Stimulated activated CD8-positive, alpha-beta memory T cell treated with anti-CD3 and anti-CD28 coated beads, Interleukin-4, amount 100 ng/mL, for 24 hours (primary cell): ENCODE measurements at regions not wholly inside any gene's neighbourhood (a gene's known extent, or its start where the extent isn't known, plus 50 kb on each side); places are given as distances from the start of the nearest gene placed in this dataset.

Experiments
- DNase-seq: peaks from one replicate; pipeline ENCODE4 v3.0.0-alpha.2; 2020; ENCODE audit warnings: low read depth

DNA sequence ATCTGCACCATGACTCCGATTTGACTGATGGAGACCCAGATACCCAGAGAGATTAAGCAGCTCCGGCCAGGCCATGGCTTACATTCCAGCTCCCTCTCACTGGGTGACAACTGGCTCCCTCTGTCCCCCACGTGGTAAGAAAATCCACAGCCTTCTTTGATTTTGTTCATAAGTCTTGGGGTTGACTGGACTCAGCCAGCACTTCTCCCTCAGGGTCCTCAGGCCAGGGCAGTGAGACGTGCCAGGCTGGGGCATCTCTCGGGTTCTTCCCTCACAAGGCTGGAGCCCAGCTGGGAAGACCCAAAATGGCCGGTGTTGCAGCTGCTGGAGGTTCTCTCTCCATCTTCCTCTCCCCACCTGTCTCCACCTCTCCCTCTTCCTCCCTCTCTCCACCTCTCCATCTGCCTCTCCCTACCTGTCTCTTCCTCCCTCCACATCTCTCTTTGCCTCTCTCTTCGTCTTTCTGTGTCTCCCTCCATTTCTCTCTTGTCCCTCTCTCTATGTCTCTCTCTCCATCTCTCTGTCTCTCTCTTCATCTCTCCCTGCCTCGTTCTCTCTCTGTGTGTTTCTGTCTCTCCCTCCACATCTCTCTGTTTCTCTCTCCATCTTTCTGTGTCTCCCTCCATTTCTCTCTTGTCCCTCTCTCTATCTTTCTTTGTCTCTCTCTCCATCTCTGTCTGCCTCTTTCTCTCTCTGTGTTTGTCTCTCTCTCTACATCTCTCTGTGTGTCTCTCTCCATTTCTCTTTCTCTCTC lies 105.3 kb downstream of the FOXL1 start:
- no peak for DNase-seq

DNA sequence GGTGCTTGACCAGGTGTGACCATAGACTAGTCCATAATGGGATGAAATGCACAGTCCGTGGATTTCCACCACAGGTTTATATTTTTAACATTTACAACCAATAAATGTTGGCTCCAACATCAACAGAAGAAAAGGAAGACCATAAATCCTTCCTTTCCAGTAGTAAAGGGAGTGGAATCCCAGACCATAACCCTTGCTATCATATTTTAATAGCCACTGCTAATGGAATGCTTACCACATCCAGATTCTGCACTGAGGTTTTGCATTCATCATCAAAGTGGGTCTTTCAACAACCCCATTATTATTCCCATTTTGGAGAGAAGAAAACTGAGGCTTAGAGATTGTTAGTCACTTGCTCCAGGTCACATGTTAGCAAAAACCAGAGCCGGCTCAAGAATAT lies 106.7 kb downstream of the FOXL1 start:
- DNase-seq, result no peak

DNA sequence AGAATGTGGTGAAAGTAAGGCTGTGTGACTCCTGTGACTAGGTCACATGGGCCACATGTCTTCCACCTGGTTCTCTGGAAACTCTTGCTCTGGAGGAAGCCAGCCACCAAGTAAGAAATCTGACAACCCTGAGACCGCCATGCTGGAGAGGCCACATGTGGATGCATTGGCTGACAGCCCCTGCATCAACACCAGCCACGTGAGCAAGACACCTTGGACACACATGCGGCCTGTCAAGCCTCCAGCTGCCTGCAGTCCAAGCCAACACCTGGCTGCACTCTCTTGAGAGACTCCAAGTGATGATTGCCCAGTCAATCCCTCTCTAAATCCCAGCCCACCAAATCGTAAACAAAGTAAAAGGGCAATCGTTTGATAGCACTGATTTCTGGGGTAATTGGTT lies 112.6 kb downstream of the FOXL1 start:
- no peak for DNase-seq

DNA sequence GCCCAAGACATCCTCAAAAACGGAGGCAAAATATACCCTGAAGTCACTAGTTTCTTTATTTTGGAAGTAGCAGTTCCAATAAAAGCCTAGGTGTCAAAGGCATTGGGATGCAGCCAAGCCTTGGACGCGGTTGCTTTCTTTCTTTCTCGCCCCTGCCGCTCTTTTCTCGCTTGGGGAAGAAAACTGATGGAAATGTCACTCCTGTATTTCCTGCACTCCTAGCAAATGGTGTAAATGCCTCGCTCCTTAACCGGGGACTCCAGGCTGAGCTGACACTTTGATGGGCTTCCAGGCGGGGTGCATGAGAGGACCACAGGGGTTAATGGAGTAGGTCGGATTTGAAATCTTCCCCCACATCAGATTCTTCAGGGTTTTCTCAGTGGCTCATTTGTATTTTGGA lies 114.1 kb downstream of the FOXL1 start:
- no peak for DNase-seq

DNA sequence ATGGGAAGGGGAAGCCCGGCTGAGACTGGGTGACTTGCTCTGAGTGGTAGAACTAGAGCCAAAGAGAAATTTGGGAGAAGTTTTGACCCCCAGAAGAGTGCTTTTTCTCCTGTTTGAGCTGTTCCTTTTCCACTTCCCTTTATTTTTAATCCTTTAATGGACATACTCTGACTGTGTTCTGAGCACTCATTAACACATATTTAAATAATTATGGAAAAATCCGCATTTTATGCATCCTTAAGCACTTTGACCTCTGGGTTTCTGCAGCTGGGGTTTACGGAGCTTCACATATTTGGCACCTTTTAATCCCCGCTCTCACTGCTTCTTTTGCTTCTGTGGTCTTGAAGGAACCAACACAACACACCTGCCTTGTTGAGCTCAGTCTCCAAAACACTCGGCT lies 114.7 kb downstream of the FOXL1 start:
- DNase-seq, result no peak

DNA sequence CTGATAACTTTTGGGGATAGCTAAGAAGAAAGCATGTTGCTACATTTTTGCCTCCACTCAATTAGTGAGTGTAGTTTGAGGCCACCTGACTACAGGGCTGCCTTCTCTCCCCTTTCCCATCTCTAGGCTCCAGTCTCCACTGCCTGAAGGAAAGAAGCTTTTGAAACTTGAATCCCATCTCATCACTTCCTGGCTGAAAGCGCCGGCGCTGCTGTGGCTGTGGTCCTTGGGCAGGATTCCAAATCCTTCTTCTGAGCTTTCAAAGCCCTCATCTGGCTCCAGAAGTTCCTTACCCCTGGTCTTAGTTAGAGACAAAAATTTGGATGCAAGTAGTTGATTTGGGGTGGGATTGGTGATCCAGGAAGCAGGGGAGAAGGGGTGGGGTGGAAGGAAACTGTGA lies 119.4 kb downstream of the FOXL1 start:
- no peak for DNase-seq

DNA sequence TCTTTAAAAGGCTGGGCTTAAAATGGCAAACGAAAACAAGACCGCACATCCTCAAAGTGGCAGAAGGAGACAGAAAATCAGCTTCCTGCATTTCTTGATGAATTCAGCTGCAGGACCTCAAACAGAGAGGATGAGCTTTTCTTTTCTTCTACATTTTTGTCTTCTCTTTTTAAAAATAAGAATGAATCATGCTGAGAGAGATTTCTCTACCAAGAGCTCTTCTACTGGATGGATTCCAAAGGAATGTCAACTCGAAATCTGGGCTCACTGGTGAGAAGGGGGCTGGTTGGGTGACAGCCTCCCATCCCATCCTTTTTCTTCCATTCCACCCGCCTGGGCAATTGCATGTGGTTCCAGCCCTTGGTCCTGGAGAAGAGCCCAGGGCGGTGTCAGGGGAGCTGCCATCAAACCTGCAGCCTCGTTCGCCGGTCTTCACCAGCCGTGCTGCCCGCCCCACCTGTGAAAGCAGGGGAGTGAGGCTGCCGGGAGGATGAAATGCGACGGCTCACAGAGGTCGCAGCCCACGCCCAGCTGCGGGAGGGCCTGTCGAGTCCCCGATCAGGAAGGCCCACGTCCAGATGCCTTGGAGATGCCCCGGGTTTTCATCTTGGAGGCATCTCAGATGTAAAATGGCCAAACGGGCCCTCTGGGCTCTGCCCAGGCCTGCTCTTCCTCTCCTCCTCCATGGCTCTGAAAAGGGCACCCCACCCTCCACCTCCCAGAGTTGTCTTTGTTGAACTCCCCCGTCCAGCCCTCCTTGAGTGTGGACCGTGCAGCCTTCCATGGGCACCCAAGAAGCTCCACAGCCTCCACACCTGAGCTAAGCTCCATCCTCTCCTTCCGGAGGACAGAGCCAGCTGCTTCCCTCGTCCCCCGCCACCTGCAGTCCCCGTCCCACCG lies 121.9 kb downstream of the FOXL1 start:
- no peak for DNase-seq

DNA sequence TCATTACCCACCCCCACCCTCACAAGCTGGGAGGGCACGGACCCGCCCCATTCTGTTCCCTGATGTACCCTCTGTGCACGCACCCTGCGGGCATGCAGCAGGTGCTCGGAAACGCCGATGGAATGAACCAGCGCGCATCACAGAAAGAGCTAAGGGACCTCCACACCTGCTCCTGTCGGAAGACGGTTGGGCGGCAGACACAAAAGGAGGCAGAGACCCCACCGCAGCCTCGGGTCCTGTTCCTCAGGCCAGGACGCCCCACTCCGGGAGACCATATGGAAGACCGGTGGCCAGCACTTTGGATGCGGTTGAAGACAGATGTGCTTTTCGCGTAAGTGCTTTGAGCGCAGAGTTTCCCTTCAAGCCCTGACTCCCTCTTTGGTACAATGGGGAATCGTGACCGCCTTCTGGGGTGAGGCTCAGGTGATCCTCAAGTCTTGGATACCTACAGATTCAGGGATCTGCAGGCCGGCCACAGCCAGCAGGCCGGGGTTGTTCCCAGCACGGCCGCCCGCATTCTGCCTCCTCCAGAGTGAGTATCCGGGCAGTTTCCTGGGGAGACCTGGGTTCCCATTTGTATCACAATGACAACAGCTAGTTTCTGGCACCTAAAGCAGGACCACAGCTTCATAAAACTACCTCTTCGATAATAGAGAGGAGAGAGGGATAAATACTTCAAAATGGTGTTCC lies 123.1 kb downstream of the FOXL1 start:
- no peak for DNase-seq

DNA sequence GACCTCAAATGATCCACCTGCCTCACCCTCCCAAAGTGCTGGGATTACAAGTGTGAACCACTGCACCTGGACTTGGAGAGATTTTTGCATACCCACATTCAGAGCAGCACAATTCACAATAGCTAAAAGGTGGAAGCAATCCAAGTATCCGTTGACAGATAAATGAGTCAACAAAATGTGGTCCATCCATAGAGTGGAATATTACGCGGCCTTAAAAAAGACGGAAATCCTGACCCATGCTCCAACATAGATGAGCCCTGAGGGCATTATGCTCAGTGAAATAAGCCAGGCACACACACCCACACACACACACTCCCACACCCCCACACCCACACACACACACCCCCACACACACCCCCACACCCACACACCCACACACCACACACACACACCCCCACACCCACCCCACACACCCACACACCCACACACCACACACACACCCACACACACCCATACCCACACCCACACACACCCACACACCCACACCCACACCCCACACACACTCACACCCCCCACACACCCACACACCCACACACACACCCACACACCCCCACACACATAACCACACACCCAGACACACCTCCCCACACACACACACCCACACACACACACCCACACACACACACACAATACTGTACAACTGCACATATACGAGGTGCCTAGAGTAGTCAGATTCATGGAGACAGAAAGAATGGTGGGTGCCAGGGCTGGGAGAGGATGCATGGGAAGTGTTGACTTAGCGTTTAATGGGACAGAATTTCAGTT lies 124.7 kb downstream of the FOXL1 start:
- no peak for DNase-seq

DNA sequence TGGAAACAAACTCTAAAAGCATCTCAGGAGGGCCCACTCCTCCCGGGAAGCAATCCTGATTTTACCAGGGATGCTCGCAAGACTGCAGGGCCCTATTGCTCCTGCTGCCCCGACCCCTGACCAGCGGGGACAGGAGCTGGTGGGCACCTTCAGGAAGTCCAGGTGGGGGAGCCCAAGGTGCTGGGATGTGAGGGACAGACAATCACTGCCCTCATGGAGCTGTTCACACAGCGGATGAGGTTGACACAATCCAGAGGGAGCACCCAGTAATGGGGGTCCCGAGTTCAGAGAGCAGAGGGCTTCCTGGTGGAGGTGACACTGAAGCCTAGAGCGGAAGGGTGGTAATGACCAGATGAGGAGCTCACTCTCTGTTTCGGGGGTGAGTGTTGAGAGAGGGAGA lies 126.2 kb downstream of the FOXL1 start:
- DNase-seq, result no peak

DNA sequence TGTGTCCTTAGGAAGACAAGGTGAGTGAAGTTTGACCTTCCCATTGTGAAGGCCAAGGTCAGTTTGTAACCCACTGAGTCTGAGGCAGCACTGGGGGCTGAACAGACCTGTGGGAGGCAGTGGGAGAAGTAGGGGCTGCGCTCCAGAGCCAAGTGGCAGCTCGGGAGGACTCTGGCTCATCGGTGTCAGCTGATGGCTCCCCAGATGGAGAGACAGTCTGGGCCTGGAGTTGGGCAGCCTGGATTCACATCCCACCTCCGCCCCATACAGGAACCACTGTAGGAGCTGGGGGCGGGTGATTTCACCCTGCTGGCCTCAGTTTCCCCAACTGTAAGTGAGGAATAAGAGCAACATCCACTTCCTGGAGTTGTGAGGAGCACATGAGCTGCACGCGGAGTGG lies 128.4 kb downstream of the FOXL1 start:
- DNase-seq, result no peak

DNA sequence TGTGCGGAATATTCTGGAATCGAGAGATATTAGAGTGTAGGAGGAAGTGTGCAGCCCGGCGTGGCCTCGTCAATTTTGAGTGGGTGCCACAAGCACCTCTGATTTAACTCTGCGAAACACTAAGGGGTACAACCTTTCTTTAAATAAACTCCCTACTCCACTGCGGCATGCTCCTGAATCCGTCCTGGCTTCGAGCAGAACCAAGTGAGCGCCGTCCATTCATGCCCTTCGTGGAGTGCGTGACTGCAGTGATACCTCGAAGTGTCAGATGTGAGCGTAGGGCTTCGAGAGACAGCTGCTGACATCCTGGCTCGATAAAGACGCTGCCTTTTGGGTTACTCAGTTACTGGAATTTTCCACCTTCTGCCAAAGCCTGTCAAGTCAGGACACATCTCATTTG lies 128.8 kb downstream of the FOXL1 start:
- no peak for DNase-seq

DNA sequence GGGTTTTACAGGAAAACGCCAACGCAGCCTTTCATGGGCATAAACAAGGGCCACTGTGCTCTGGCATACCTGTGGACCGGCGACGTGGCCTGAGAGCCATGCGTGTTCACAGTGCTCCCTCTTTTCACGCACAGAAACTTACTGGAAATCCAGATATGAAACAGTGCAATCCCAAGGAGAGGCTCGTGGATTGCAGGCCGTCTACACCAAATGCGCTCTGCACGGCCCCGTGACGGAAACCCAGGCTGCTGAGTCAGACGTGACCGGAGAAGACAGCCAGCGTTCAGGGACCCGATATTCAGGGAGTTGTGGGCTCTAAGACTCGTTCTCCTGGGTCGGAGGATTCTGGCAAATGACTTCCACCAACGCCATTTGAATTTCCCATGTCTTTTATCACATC lies 129.2 kb downstream of the FOXL1 start:
- DNase-seq, result no peak

DNA sequence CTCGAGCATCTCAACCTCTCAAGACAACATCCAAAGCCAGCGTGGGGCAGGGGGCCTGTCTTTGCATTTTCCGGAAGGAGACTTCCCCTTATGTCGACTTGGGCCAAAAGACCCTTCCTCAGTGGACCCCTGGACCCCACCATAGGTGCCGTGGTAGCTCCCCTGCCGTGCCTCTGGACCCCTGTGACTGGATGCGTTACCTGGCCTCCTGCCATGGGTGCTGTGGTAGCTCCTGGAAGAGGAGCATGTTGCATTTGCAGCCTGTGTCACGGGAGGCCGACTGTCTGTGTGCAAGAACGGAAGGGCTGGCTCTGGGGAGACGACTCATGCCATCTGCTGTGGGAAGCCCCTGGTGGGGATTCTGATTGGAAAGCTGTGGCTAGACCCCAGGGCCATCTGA lies 130.1 kb downstream of the FOXL1 start:
- DNase-seq, result no peak

DNA sequence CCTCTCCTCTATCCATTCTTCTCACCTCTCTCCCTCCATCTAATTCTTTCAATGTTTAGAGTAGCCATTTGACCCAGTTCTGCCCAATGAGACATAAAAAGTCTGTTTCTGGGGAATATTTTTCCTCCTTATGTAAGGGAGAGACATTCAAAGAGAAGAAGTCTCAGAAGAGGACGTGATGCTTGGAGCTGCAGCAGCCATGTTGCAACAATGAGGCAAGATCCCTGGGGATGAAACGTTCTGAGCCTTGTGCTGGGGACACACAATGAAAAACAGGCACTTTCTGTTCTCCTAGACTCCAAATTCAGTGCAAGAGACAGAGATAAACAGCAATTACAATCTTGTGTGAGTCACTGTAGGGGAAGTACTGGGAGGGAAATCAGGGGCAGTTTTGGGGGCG lies 130.8 kb downstream of the FOXL1 start:
- DNase-seq, result no peak

DNA sequence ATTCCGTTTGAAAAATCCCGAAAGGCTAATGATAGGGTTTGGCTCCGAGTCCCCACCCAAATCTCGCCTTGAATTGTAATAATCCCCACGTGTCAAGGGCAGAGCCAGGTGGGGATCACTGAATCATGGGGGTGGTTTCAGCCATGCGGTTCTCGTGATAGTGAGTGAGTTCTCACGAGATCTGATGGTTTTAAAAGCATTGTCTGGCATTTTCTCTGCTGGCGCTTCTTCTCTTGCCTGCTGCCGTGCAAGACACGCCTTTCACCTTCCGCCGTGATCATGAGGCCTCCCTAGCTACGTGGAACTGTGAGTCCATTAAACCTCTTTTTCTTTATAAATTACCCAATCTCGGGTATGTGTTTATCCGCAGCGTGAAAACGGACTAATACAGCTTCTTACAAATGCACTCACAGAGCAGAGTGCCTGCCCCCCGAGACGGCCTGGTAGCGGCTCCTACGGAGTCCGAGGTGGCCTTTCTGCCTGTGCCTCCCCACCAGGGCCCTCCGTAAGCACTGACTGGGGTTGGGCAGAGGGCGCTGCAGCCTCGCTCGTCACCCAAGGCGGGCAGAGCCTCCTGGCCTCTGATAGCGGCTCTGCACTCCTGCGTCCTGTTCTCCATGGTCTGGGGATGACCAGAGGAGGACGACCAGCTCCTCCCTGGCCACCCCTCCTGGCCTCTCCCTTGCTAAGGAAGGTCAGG lies 131.7 kb downstream of the FOXL1 start:
- no peak for DNase-seq

DNA sequence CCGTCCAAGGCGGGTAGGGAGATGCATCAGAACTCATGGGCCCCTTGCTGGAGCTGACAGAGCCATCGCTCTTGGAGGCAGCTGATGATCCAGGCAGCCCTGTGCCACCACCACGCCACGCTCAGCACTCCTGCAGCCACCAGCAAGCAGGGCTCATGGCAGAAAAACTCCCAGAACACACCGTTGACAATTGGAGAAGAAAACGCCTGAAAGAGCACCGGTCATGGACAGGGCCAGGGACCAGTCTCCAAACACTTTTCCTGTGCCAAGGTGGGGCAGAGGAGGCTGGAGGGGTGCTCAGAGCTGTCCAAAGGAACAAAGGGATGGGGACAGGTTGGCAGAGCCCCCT lies 132.2 kb downstream of the FOXL1 start:
- DNase-seq, result no peak

DNA sequence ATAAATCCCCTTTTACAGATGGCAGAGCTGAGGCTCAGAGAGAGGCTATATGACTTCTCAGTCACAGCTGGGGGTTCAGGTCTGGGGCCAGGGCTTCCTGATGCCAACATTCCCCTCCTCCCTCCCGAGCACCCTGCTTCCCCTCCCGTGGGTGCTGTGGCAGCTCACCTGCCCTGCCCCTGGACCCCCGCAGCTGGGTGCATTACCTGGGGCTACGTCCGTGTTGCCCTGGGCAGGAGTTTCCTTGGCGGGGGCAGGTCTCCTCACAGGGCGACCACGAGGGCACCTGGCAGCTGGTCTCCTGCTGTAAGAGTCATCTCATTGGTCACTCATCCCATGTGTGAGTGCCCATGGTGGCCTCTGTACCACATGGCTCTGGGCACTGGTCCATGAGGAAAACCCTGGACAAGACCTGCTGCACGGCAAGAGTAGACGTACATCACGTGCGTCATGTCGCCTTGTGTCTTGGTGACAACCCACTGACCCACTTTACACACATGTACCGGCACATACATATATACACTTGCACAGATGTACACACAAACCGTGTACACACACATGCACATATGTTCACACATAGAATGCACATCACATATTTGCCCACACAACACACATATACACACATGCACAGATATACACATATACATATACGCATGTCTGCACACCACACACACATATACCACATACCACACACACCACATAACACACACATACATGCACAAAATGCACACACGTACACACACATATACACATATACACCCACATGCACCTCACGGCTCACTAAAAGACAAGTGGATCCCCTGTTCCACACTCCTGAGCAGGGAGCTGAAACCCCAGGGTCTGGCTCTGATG lies 134.0 kb downstream of the FOXL1 start:
- no peak for DNase-seq

DNA sequence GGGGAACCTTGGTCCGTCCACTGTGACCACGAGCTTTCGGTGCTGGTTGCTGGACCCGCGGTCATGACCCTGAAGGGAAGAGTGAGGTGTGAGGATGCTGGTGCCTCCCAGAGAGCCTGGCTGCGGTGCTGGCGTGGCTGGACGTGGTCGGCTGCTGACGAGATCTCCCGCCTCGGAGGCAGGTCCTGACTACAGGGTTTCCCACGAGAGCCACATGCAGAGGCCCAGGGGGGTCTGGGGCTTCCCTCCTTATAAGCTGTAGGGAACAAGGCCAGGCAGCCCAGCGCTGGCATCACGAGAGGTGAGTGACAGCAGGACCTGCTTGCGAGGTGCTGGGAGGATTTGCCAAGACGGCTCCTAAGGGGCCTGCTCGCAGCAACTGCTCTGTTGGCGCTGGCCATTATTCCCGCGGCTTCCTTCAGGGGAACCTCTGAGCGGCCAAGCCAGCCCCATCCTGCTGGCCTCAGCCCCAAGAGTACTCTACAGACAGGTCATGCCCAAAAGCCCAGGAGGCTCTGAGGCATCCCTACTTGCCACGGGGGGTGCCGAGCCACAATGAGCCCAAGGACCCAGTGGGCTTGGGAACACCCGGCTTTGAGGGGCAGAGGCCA lies 134.8 kb downstream of the FOXL1 start:
- no peak for DNase-seq

DNA sequence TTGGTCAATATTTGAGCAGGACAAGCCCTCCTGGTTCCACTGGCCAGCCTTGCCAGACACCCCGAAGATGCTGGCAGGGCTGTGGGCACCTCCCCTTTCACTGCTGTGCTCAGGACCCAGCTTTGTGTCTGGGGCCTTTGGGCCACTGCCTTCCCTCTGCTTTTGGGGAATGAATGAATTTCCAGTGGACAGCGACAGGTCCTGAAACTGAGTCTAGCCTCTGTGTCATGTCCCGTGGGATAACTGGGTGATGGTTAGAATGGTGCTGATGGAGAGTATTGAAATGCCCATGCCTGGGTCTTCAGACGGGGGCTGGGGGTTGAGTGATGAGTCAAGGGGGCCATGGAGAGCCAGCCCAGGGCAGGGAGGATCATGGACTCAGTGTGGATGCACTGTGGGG lies 135.8 kb downstream of the FOXL1 start:
- DNase-seq, result no peak
